ENCODE measurements at regions not wholly inside any gene's neighbourhood (a gene's known extent, or its start where the extent isn't known, plus 50 kb on each side); places are given as distances from the start of the nearest gene placed in this dataset.
"Not testable (repeated sequence)": the region's sequence is repeated elsewhere in the genome, so short reads cannot be mapped to it uniquely, and the experiment has no call there.

GRCh38 chr12:87425942-87426554, 603.2 kb downstream of the C12orf50 start:
- no peak for DNase-seq (ENCODE audit: low spot score)

- DNase-seq (ENCODE audit: low spot score), result not testable (repeated sequence)
These were observed 608.0 kb downstream of the C12orf50 start for GRCh38 chr12:87421233-87421632.

GRCh38 chr12:87413784-87414183, 615.4 kb downstream of the C12orf50 start:
- DNase-seq (ENCODE audit: low spot score), result no peak

GRCh38 chr12:87406926-87407325, 622.3 kb downstream of the C12orf50 start:
- DNase-seq (ENCODE audit: low spot score), result no peak

- no peak for DNase-seq (ENCODE audit: low spot score)
These were observed 623.3 kb downstream of the C12orf50 start for GRCh38 chr12:87405918-87406317.

- not testable (repeated sequence) for DNase-seq (ENCODE audit: low spot score)
These were observed 635.0 kb downstream of the C12orf50 start for GRCh38 chr12:87394168-87394567.

DNA sequence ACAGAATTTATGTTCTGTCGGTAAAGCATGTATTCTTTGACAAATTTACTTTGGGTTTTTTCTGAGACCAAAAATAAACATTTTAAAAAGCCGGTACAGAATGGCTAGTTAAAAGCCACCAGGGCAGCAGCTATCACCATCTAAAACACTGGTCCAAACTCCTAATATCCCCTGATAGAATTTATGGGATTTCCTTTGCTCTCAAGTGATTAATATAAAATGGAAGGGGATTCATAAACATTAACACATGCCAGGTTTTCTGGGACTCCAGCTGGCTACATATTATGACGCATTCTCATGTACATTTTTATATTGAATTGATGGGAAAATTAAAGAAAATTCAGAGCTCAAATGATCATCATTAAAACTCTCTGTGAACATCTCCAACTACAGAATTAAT, 640.8 kb downstream of the C12orf50 start:
- no peak for DNase-seq (ENCODE audit: low spot score)

GRCh38 chr12:87385322-87385721, 643.9 kb downstream of the C12orf50 start:
- DNase-seq (ENCODE audit: low spot score), result no peak

- DNase-seq (ENCODE audit: low spot score), result no peak
These were observed 645.0 kb downstream of the C12orf50 start for GRCh38 chr12:87384226-87384625.

- DNase-seq (ENCODE audit: low spot score), result no peak
These were observed 645.5 kb downstream of the C12orf50 start for GRCh38 chr12:87383680-87384079.

DNA sequence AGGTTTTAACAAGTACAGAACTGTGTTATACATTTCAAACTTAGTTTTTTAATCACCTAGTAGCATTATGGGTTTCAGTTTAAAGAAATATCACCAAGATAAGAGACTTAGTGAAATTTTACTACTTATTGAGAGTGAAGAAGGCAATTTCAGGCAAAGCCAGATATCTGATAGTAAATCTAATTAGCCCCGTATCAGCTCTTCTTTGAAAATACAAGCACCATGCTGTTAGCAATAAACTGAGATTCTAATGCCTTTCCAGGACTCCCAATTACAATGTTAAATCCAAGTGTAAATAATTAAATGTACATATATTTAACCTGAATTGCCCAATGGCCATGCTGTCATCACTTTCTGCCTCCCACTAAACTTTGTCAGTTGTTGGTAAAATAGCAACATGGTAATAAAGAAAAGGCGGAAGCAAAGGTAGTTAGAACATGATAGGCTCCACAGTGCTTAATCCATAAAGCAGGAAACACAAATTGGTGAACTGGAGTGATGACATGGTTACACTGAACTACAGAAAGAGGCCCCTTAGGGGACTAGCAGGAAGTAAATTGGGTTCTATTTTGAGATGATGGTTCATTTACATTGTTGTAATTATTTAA, 646.1 kb downstream of the C12orf50 start:
- DNase-seq (ENCODE audit: low spot score), result no peak

DNA sequence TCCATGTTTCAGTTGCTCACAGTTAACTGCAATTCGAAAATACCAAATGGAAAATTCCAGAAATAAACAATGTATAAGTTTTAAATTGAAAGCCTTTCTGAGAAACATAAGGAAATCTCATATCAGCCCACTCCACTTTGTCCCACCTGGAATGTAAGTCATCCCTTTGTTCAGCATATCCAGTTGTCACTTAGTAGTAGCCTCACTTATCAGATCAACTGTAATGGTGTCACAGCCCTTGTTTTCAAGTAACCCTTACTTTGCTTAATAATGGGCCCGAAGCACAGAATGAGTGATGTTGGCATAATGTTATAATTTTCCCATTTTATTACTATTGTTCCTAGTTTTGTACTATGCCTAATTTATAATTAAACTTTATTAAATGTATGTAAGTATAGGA, 646.8 kb downstream of the C12orf50 start:
- DNase-seq (ENCODE audit: low spot score), result no peak

GRCh38 chr12:87381742-87382141, 647.5 kb downstream of the C12orf50 start:
- DNase-seq (ENCODE audit: low spot score), result no peak

DNA sequence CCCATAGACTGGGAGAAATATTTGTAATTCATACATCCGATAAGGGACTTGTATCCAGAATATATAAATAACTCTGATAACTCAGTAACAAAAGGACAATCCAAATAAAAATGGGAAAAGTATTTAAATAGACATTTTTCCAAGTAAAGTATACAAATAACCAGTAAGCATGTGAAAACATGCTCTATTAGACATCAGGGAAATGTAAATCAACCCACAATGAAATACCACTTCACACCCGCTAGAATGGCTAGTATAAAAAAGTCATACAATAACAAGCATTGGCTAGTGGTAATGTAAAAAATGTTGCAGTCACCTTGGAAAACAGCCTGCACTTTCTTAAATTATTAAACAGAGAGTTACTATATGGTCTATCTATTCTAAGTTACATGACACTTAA, 650.7 kb downstream of the C12orf50 start:
- DNase-seq (ENCODE audit: low spot score), result no peak

- DNase-seq (ENCODE audit: low spot score), result no peak
These were observed 652.5 kb downstream of the C12orf50 start for GRCh38 chr12:87376722-87377121.

DNA sequence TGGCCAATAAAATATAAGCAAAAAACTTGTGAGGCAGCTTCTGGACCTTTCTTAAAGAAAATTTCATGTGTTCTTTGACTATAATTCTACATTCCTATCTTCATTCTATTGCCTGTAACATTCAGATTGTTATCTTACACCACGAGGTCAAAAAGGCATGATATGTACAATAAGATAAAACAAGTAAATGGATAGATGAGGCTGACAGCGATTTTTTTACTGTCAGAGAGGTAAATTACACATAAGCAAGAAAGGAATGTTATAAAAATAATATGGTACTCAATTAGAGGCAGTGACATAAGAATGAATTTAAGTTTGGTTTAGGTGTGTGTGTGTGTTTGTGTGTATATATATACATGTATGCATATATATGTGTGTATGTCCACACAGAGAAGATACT, 660.0 kb downstream of the C12orf50 start:
- no peak for DNase-seq (ENCODE audit: low spot score)

GRCh38 chr12:87368259-87368658, 660.9 kb downstream of the C12orf50 start:
- DNase-seq (ENCODE audit: low spot score), result no peak

- no peak for DNase-seq (ENCODE audit: low spot score)
These were observed 663.8 kb downstream of the C12orf50 start for GRCh38 chr12:87365423-87365822.

DNA sequence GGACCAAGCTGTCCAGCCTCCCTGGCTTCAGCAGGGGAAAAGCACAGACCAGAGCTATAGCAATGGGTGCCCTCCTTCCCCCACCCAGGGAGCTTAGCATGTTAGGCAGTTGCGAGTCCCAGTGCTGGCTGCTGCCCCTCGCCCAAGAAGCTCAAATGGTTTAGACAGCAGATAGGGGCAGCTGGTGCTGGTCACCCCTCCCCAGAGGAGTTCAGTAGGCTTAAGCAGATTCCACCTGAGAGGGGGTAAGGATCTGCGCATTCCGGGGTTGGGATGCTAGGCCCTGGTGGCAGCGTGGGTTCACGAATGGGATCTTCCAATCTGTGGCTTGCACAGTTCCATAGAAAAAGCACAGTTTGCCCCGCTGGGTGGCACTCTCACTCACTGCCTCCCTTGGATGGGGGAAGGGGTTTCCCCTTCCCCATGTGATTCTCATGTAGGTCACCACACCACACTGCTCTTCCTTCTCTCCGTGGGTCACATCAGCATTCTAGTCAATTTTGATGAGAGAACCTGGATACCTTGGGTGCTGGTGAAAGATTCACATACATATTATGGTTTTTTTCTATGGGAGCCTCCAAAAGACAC, 665.6 kb downstream of the C12orf50 start:
- no peak for DNase-seq (ENCODE audit: low spot score)

GRCh38 chr12:87349681-87350080, 679.5 kb downstream of the C12orf50 start:
- no peak for DNase-seq (ENCODE audit: low spot score)

DNA sequence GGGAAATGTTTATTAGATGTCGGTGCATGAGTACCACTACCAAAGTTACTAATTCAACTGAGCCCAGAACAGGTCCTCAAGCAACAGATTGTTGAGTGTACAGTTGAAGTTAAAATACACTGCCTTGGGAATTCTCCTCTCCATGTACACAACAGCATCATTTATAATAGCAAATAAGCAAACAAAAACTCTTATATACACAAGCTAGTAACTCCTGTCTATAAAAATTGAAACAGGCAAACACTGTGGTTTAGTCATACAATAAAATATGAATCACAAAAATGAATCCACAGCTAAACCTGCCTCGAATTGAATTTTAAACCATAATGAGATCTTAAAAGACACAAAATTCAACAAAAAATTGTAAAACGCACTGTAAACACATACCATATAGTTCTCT, 681.1 kb downstream of the C12orf50 start:
- no peak for DNase-seq (ENCODE audit: low spot score)

DNA sequence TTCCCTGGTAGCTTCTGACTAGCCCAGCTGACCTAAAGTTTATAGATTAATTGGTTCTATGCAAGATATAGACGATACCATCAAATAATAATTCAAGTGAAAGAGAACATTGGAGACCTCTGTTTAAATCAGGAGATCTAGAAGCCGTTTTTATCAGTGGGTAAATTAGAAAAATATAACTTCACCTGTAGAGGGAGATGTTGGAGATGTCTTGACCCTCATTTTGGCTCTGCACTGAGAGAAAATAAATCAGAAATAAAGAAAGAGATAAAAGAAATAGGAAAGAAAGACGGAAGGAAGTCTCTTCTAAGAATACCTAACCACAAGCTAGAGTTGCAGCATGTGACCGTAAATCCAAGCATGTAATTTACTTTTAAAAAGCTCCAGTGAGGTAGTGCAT, 684.5 kb downstream of the C12orf50 start:
- DNase-seq (ENCODE audit: low spot score), result peak; percentile 24

DNA sequence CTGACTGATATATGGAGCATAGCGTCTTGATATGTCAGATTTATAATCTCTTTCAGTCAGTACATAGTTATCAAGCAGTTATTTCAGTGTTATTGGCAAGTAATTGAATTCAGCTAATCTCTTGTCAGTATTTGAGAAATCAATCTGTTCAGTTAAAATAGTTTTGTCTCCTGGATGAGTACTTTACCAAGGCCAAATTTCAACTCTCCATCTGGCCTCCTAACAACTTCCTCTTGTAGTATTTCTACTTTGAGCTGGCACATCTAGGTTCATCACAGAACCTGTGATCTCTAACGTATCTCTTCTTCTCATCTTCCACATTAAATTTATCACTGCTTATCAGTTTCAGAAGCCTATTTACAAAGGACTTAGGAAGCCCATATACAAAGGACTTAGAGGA, 690.5 kb downstream of the C12orf50 start:
- DNase-seq (ENCODE audit: low spot score), result no peak

DNA sequence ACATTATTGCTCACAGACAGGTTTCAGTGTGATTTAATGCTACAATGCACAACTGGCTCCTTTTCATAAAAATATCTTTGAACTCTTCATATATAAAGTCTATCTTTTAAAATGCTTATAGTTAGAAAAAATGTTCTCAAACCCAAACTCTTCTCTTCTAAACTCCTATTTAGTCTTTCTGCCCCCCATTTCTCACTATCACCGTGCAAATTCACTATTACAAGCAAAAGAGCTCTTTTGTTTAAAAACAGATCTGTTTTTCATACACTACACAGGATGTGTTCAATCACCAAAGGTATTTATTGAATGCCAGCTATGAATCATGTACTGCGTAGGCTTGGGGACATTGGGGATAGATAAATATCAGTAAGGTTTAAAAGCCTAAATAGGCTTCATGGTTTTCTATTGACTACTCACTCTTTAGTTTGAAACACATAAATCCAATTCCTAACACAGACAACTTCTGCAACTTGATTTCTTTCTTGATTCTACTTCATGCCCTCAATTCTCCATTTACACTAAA, 692.3 kb downstream of the C12orf50 start:
- DNase-seq (ENCODE audit: low spot score), result no peak

Data from NAMALWA (cell line).